ENCODE measurements at regions not wholly inside any gene's neighbourhood (a gene's known extent, or its start where the extent isn't known, plus 50 kb on each side); places are given as distances from the start of the nearest gene placed in this dataset.

DNA sequence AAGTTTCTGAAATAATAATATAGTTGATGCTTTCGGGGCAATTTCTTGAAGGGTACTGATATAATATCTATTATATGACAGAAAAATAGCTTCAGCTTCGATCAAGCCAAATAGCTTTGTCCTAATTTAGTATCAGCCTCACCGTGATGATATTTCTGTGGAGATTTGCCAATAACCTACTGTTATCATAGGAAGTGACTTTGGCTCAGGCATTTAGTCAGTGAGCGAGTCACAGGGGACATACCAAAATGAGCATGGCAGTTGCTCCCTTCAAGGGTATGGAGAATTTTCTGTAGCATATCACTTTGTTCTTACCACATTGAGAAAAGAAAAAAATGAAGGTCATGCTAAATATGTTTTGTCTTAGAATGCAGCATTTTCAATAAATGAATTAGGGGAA lies 767.6 kb upstream of the SLITRK1 start:
- TF ChIP-seq, protein P1, sequence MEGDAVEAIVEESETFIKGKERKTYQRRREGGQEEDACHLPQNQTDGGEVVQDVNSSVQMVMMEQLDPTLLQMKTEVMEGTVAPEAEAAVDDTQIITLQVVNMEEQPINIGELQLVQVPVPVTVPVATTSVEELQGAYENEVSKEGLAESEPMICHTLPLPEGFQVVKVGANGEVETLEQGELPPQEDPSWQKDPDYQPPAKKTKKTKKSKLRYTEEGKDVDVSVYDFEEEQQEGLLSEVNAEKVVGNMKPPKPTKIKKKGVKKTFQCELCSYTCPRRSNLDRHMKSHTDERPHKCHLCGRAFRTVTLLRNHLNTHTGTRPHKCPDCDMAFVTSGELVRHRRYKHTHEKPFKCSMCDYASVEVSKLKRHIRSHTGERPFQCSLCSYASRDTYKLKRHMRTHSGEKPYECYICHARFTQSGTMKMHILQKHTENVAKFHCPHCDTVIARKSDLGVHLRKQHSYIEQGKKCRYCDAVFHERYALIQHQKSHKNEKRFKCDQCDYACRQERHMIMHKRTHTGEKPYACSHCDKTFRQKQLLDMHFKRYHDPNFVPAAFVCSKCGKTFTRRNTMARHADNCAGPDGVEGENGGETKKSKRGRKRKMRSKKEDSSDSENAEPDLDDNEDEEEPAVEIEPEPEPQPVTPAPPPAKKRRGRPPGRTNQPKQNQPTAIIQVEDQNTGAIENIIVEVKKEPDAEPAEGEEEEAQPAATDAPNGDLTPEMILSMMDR (IDR thresholded peaks at IDR 0.05) = no peak
- TF ChIP-seq TCF7 (CRISPR knock-in tag; IDR thresholded peaks at IDR 0.05; ENCODE audit: low read depth) (no peak), CREB1 (CRISPR knock-in tag; IDR thresholded peaks at IDR 0.05) (no peak), ZNF671 (CRISPR knock-in tag; IDR thresholded peaks at IDR 0.05) (no peak), ZNF263 (CRISPR knock-in tag; IDR thresholded peaks at IDR 0.05; ENCODE audit: low read depth) (no peak), ZNF121 (CRISPR knock-in tag; IDR thresholded peaks at IDR 0.05) (no peak)
